ENCODE measurements at regions not wholly inside any gene's neighbourhood (a gene's known extent, or its start where the extent isn't known, plus 50 kb on each side); places are given as distances from the start of the nearest gene placed in this dataset.

DNA sequence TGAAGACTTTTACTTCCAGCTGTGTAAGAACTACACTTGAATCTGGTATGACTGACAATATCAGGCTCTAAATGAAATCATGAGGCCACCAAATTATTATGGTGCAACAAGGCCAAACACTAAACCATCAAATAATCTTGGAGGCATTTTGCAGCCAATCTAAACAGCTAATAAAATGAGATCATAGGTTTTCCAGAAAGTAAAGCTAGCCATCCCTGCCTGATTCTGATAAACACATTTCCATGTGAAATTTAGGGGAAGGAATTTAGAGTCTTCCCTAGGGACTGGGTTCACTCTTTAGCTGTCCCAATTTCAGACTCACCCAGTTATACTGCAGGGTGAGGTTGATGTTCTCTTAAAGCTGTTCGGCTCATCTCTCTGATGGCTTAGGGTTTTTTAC lies 190.3 kb upstream of the TMEM196 start:
- Histone ChIP-seq H2AFZ (ENCODE audit: low read depth, low read length) (no peak overlapping the region), H3K27ac (ENCODE audit: insufficient read depth, low read depth, low read length) (no peak overlapping the region), H3K4me3 (replicated peaks in 1 of 3; ENCODE audit: insufficient read depth in 1 of 3, low read depth in 1 of 3, low read length in 3 of 3) (no peak overlapping the region), H3K9me1 (replicated peaks; ENCODE audit: control insufficient read depth, extremely low read depth, insufficient read depth, low read length) (no peaks in the 10 kb centered on the region), H3K79me2 (ENCODE audit: control insufficient read depth, insufficient read depth, low read length) (no peaks in the 10 kb centered on the region), H3K27me3 (ENCODE audit: control insufficient read depth in 2 of 2, insufficient read depth in 2 of 2, low read length in 2 of 2) (no peaks in the 10 kb centered on the region), H3K4me2 (ENCODE audit: insufficient read depth, low read length) (no peak overlapping the region), H3K36me3 (ENCODE audit: control insufficient read depth in 2 of 2, extremely low read depth in 1 of 2, insufficient read depth in 2 of 2, low read length in 2 of 2) (no peaks in the 10 kb centered on the region), H3K4me1 (ENCODE audit: control insufficient read depth, extremely low read depth, insufficient read depth, low read length) (peaks cover 4% of the 10 kb centered on the region), H3K9me3 (replicated peaks; ENCODE audit: control insufficient read depth, insufficient read depth, low read length) (no peaks in the 10 kb centered on the region), H4K20me1 (replicated peaks; ENCODE audit: control insufficient read depth, extremely low read depth, insufficient read depth, low read length) (no peaks in the 10 kb centered on the region), H3K9ac (replicated peaks; ENCODE audit: extremely low read depth, insufficient read depth, low read length) (no peak overlapping the region)
- intact Hi-C loops (cut with micrococcal nuclease) = no loop called here
- ChIA-PET POLR2A (no interaction called here), CTCF (interaction anchor here (1.5 to 1.6 kb wide), 2 partner anchors 209 to 216 kb away, joined by 6 read pairs; no protein-coding TSS in a partner anchor)
- BruUV-seq (replicated peaks) = no TSS peak
- no peak for DNase-seq (ENCODE audit: low read depth, low spot score)
- dilution Hi-C loops (cut with MboI; ENCODE audit: extremely low pct_ligation_motif_present, low sequenced_read_pairs) = no loop called here
- no peak for FAIRE-seq
- no peak for TF ChIP-seq POLR2AphosphoS5 (IDR thresholded peaks at IDR 0.05; ENCODE audit: insufficient read depth, low read depth, low read length)

DNA sequence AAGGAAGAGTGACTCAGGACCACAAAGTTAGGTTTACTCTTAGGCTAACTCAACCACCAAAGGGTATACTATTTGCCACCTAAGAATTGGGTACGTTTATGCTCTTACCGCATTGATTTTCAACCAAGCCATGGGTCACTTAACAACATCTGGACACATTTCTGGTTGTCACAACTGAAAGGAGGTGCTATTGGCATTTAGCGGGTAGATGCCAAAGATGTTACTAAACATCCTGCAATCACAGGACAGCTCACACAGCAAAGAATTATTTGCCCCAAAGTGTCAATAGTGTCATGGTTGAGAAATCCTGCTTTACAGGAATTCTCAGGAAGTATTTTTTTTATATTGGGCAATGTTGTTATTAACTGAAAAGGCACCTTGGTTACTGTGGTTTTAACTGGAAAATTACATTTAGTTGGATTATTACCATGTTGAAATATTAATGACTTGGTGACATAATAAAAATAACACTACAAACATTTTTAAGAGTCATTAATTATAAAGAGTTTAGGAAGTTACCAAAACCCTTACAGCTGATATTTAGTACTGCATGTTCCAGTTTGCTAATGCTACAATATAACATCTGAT lies 185.0 kb upstream of the TMEM196 start:
- Histone ChIP-seq H3K4me3 (replicated peaks in 1 of 3; ENCODE audit: insufficient read depth in 1 of 3, low read depth in 1 of 3, low read length in 3 of 3) (no peak overlapping the region), H3K4me2 (ENCODE audit: insufficient read depth, low read length) (peak overlapping the region; percentile 21), H3K79me2 (ENCODE audit: control insufficient read depth, insufficient read depth, low read length) (no peaks in the 10 kb centered on the region), H3K9me3 (replicated peaks; ENCODE audit: control insufficient read depth, insufficient read depth, low read length) (no peaks in the 10 kb centered on the region), H4K20me1 (replicated peaks; ENCODE audit: control insufficient read depth, extremely low read depth, insufficient read depth, low read length) (no peaks in the 10 kb centered on the region), H3K9me1 (replicated peaks; ENCODE audit: control insufficient read depth, extremely low read depth, insufficient read depth, low read length) (no peaks in the 10 kb centered on the region), H3K27me3 (ENCODE audit: control insufficient read depth in 2 of 2, insufficient read depth in 2 of 2, low read length in 2 of 2) (no peaks in the 10 kb centered on the region), H3K36me3 (ENCODE audit: control insufficient read depth in 2 of 2, extremely low read depth in 1 of 2, insufficient read depth in 2 of 2, low read length in 2 of 2) (no peaks in the 10 kb centered on the region), H3K27ac (ENCODE audit: insufficient read depth, low read depth, low read length) (peak overlapping the region; percentile 83), H2AFZ (ENCODE audit: low read depth, low read length) (peak overlapping the region; percentile 50), H3K9ac (replicated peaks; ENCODE audit: extremely low read depth, insufficient read depth, low read length) (peak overlapping the region; percentile 38), H3K4me1 (ENCODE audit: control insufficient read depth, extremely low read depth, insufficient read depth, low read length) (peaks cover 17% of the 10 kb centered on the region)
- BruUV-seq (replicated peaks) = no TSS peak
- peak; percentile 77 for TF ChIP-seq GATA2 (IDR thresholded peaks at IDR 0.05; ENCODE audit: insufficient read depth, insufficient read length, low read depth, low read length)
- no peak for TF ChIP-seq MYC (IDR thresholded peaks at IDR 0.05; ENCODE audit: low read depth, low read length)
- no peak for TF ChIP-seq EZH2 (IDR thresholded peaks at IDR 0.05; ENCODE audit: borderline replicate concordance, low read depth, low read length, severe bottlenecking)
- peak; percentile 63 for TF ChIP-seq JUN (IDR thresholded peaks at IDR 0.05; ENCODE audit: borderline replicate concordance, insufficient read depth, insufficient read length, low read depth)
- peak; percentile 25 for TF ChIP-seq POLR2AphosphoS5 (IDR thresholded peaks at IDR 0.05; ENCODE audit: insufficient read depth, low read depth, low read length)
- TF ChIP-seq FOS (IDR thresholded peaks at IDR 0.05; ENCODE audit: borderline replicate concordance, insufficient read depth, low read length) = peak; percentile 74
- TF ChIP-seq, protein P1, sequence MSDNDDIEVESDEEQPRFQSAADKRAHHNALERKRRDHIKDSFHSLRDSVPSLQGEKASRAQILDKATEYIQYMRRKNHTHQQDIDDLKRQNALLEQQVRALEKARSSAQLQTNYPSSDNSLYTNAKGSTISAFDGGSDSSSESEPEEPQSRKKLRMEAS (IDR thresholded peaks at IDR 0.05; ENCODE audit: insufficient read depth, insufficient read length) = no peak
- TF ChIP-seq POLR2A (IDR thresholded peaks at IDR 0.05; ENCODE audit: low read depth, low read length) = no peak
- TF ChIP-seq, protein P2, sequence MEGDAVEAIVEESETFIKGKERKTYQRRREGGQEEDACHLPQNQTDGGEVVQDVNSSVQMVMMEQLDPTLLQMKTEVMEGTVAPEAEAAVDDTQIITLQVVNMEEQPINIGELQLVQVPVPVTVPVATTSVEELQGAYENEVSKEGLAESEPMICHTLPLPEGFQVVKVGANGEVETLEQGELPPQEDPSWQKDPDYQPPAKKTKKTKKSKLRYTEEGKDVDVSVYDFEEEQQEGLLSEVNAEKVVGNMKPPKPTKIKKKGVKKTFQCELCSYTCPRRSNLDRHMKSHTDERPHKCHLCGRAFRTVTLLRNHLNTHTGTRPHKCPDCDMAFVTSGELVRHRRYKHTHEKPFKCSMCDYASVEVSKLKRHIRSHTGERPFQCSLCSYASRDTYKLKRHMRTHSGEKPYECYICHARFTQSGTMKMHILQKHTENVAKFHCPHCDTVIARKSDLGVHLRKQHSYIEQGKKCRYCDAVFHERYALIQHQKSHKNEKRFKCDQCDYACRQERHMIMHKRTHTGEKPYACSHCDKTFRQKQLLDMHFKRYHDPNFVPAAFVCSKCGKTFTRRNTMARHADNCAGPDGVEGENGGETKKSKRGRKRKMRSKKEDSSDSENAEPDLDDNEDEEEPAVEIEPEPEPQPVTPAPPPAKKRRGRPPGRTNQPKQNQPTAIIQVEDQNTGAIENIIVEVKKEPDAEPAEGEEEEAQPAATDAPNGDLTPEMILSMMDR (IDR thresholded peaks at IDR 0.05; ENCODE audit: extremely low read depth in 1 of 2, insufficient read depth in 1 of 2, low read depth in 1 of 2, low read length in 2 of 2) = no peak
- FAIRE-seq (peak; percentile 86), DNase-seq (ENCODE audit: low read depth, low spot score) (peak; percentile 80)
- ChIA-PET POLR2A (interaction anchor here (0.8 kb wide), 1 partner anchor 12 kb away, joined by 3 read pairs; no protein-coding TSS in a partner anchor), CTCF (interaction anchor here (1.0 to 1.7 kb wide), 2 partner anchors 39 to 640 kb away, joined by 3 to 6 read pairs; no protein-coding TSS in a partner anchor)
- dilution Hi-C loops (cut with MboI; ENCODE audit: extremely low pct_ligation_motif_present, low sequenced_read_pairs) = no loop called here
- intact Hi-C loops (cut with micrococcal nuclease) = loop anchor here (1.0 to 10.0 kb wide), 4 partner anchors 39 to 272 kb away; partner anchors contain the start of gene TMEM196
